ENCODE measurements at regions not wholly inside any gene's neighbourhood (a gene's known extent, or its start where the extent isn't known, plus 50 kb on each side); places are given as distances from the start of the nearest gene placed in this dataset.

- Histone ChIP-seq H3K27me3 (ENCODE audit: control insufficient read depth, low read length) (no peaks in the 10 kb centered on the region), H3K36me3 (ENCODE audit: control insufficient read depth, low read length) (no peaks in the 10 kb centered on the region), H3K9me3 (ENCODE audit: control insufficient read depth, insufficient read depth, low read length) (peaks cover 5% of the 10 kb centered on the region; the same call in 1 of the 2 replicates), H3F3A (ENCODE audit: control insufficient read depth, insufficient read depth) (no peaks in the 10 kb centered on the region), H4K20me1 (ENCODE audit: control insufficient read depth, insufficient read depth, low read depth, low read length) (no peaks in the 10 kb centered on the region), H3K4me1 (ENCODE audit: control insufficient read depth, low read length) (peaks cover 9% of the 10 kb centered on the region), H3K4me2 (ENCODE audit: low read length) (no peak overlapping the region), H3K4me3 (ENCODE audit: low read length) (no peak overlapping the region), H3K79me2 (ENCODE audit: control insufficient read depth, low read length) (no peaks in the 10 kb centered on the region), H3K9me2 (replicated peaks; ENCODE audit: control insufficient read depth, low read length) (no peaks in the 10 kb centered on the region), H3K27ac (ENCODE audit: low read depth, low read length) (no peak overlapping the region)
- no peak for TF ChIP-seq EZH2phosphoT487 (IDR thresholded peaks at IDR 0.05; ENCODE audit: borderline replicate concordance, low read length)
- TF ChIP-seq, protein P1, sequence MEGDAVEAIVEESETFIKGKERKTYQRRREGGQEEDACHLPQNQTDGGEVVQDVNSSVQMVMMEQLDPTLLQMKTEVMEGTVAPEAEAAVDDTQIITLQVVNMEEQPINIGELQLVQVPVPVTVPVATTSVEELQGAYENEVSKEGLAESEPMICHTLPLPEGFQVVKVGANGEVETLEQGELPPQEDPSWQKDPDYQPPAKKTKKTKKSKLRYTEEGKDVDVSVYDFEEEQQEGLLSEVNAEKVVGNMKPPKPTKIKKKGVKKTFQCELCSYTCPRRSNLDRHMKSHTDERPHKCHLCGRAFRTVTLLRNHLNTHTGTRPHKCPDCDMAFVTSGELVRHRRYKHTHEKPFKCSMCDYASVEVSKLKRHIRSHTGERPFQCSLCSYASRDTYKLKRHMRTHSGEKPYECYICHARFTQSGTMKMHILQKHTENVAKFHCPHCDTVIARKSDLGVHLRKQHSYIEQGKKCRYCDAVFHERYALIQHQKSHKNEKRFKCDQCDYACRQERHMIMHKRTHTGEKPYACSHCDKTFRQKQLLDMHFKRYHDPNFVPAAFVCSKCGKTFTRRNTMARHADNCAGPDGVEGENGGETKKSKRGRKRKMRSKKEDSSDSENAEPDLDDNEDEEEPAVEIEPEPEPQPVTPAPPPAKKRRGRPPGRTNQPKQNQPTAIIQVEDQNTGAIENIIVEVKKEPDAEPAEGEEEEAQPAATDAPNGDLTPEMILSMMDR (IDR thresholded peaks at IDR 0.05; ENCODE audit: low read depth, low read length, poor library complexity, severe bottlenecking) = no peak
These were observed 135.4 kb downstream of the NRN1 start for GRCh38 chr6:5871296-5871695.

DNA sequence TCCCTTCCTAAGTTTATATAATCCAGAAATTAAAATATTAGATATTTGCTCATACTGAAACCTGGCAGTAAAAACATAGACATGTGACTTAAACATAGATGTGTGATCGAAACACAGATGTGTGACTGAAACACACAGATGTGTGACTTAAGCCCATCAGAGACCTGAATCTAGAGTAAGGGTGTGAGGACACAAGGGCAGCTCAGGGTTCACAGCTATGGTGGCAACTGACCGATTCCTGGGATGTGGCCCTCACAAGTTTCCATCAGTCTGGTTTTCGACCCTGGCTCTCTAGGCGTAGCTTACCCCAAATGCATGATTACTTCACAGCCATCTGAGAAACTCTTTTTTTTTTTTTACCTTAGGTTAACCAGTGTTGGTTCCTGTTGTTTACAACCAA lies 137.0 kb downstream of the NRN1 start:
- Histone ChIP-seq H3K27me3 (ENCODE audit: control insufficient read depth, low read length) (no peaks in the 10 kb centered on the region), H3K4me3 (ENCODE audit: low read length) (no peak overlapping the region), H3K9me3 (ENCODE audit: control insufficient read depth, insufficient read depth, low read length) (peaks cover 5% of the 10 kb centered on the region; the same call in 1 of the 2 replicates), H3K4me2 (ENCODE audit: low read length) (no peak overlapping the region), H3K9me2 (replicated peaks; ENCODE audit: control insufficient read depth, low read length) (no peaks in the 10 kb centered on the region), H3K36me3 (ENCODE audit: control insufficient read depth, low read length) (no peaks in the 10 kb centered on the region), H3K4me1 (ENCODE audit: control insufficient read depth, low read length) (peaks cover 19% of the 10 kb centered on the region), H4K20me1 (ENCODE audit: control insufficient read depth, insufficient read depth, low read depth, low read length) (no peaks in the 10 kb centered on the region), H3K27ac (ENCODE audit: low read depth, low read length) (no peak overlapping the region), H3K79me2 (ENCODE audit: control insufficient read depth, low read length) (no peaks in the 10 kb centered on the region), H3F3A (ENCODE audit: control insufficient read depth, insufficient read depth) (no peaks in the 10 kb centered on the region)
- TF ChIP-seq, protein P1 (IDR thresholded peaks at IDR 0.05; ENCODE audit: low read depth, low read length, poor library complexity, severe bottlenecking) = no peak
- TF ChIP-seq EZH2phosphoT487 (IDR thresholded peaks at IDR 0.05; ENCODE audit: borderline replicate concordance, low read length) = no peak

DNA sequence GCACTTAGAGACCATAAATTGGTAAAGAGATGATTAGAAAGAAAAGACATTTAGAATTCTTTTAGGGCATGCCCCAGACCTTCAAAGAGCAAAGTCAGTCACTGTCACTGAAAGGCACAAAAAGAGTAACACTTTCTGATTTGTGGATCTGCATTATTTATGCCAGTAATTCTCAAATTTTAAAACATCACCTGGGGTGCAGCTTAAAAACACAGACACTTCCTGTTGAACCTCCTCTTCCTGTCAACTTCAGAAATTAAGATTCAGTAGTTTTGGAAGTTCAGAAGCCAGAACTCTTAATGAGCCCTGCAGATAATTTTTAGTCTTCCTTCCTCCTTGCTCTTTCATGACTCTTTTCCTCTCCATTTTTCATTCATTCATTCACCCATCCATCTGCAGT lies 137.5 kb downstream of the NRN1 start:
- no peak overlapping the region for H3K4me3 ChIP-seq (ENCODE audit: low read length)
- no peaks in the 10 kb centered on the region for H3K9me2 ChIP-seq (replicated peaks; ENCODE audit: control insufficient read depth, low read length)

More for the DNA sequence above, 137.5 kb downstream of the NRN1 start:
- Histone ChIP-seq H3K9me3 (ENCODE audit: control insufficient read depth, insufficient read depth, low read length) (peaks cover 5% of the 10 kb centered on the region; the same call in 1 of the 2 replicates), H3F3A (ENCODE audit: control insufficient read depth, insufficient read depth) (no peaks in the 10 kb centered on the region), H3K4me1 (ENCODE audit: control insufficient read depth, low read length) (peaks cover 19% of the 10 kb centered on the region), H4K20me1 (ENCODE audit: control insufficient read depth, insufficient read depth, low read depth, low read length) (no peaks in the 10 kb centered on the region), H3K79me2 (ENCODE audit: control insufficient read depth, low read length) (no peaks in the 10 kb centered on the region), H3K27ac (ENCODE audit: low read depth, low read length) (no peak overlapping the region), H3K36me3 (ENCODE audit: control insufficient read depth, low read length) (no peaks in the 10 kb centered on the region), H3K27me3 (ENCODE audit: control insufficient read depth, low read length) (no peaks in the 10 kb centered on the region), H3K4me2 (ENCODE audit: low read length) (no peak overlapping the region)
- TF ChIP-seq, protein P1 (IDR thresholded peaks at IDR 0.05; ENCODE audit: low read depth, low read length, poor library complexity, severe bottlenecking) = no peak
- TF ChIP-seq EZH2phosphoT487 (IDR thresholded peaks at IDR 0.05; ENCODE audit: borderline replicate concordance, low read length) = no peak
